Transverse colon (tissue), 4 donors: ENCODE measurements at regions not wholly inside any gene's neighbourhood (a gene's known extent, or its start where the extent isn't known, plus 50 kb on each side); places are given as distances from the start of the nearest gene placed in this dataset.
A peak's percentile ranks its signal among the peaks of the same experiment; 100 is the strongest.

Experiments used
- DNase-seq: peaks from one replicate; pipeline ENCODE4 v3.0.0-alpha.2; 2019
- H3K27ac ChIP-seq, 4 donors: fragments of 200-600 bp; sonication (generic); 2 replicates each; pipeline ENCODE4 v1.5.1; 2016 to 2018; ENCODE audit warnings: inconsistent platforms in 4 of 4
- H3K27me3 ChIP-seq: fragments of 200-600 bp; sonication (generic); 2 replicates; pipeline ENCODE4 v1.5.1; 2017; ENCODE audit warnings: inconsistent platforms
- H3K36me3 ChIP-seq, 4 donors: fragments of 200-600 bp; sonication (generic); 2 replicates each; pipeline ENCODE4 v1.5.1; 2017 to 2019; ENCODE audit warnings: inconsistent platforms in 4 of 4
- H3K4me1 ChIP-seq, 4 donors: fragments of 200-600 bp; sonication (generic); 2 replicates each; pipeline ENCODE4 v1.5.1; 2017 to 2020; ENCODE audit warnings: inconsistent platforms in 4 of 4
- H3K4me3 ChIP-seq, 4 donors: fragments of 200-600 bp; sonication (generic); 1 replicate in 1 of 4; 2 replicates in 3 of 4; pipeline versions ENCODE4 v1.5.1 to v1.6.1; 2017 to 2019; ENCODE audit warnings: inconsistent platforms in 4 of 4
- H3K9me3 ChIP-seq, 2 donors: fragments of 200-600 bp; sonication (generic); 2 replicates each; pipeline ENCODE4 v1.5.1; 2017 to 2019; ENCODE audit warnings: inconsistent platforms in 2 of 2
- EP300 ChIP-seq: sonication (generic); formaldehyde crosslinking; IDR thresholded peaks from one replicate; pipeline ENCODE4 v1.6.1; 2017; ENCODE audit warnings: antibody characterized with exemption, low read depth
- POLR2A ChIP-seq: fragments of 450-650 bp; IDR thresholded peaks from one replicate; pipeline ENCODE4 v1.6.1; 2016; ENCODE audit warnings: antibody characterized with exemption, mild to moderate bottlenecking, moderate library complexity
- POLR2AphosphoS5 ChIP-seq, 3 donors: sonication (generic); formaldehyde crosslinking; IDR thresholded peaks; one replicate each; pipeline ENCODE4 v1.6.1; 2016; ENCODE audit warnings: antibody characterized with exemption in 3 of 3
- WGBS, 2 donors: methylation state at CpG; one replicate each; pipeline ENCODE4 v1.1.5; 2018; ENCODE audit warnings: low coverage in 1 of 2; 5-methylcytosine and 5-hydroxymethylcytosine counted together
- in situ Hi-C, 4 donors: fragments of 200-750 bp; cut with MboI; loops; one replicate each; pipeline versions ENCODE4 v1.15.0 to v1.15.1; 2017; ENCODE audit warnings: low sequenced_read_pairs in 3 of 4, low pct_ligation_motif_present in 1 of 4, low pct_unique_long_range_greater_than_20kb in 1 of 4
- intact Hi-C: fragments of 100-400 bp; cut with DNase I; formaldehyde crosslinking; loops from one replicate; pipeline ENCODE4 v1.15.1; 2023; ENCODE audit warnings: low total_unique reads
- TF ChIP-seq, protein P1 (sequence below), 5 experiments: fragments of 200-600 bp in 3 of 5; fragments of 450-650 bp in 2 of 5; sonication (generic) in 3 of 5; IDR thresholded peaks; 1 replicate in 2 of 5; 2 replicates in 3 of 5; pipeline ENCODE4 v1.5.1; 2016 to 2017; ENCODE audit warnings: antibody characterized with exemption in 5 of 5, inconsistent platforms in 3 of 5, mild to moderate bottlenecking in 2 of 5, moderate library complexity in 1 of 5

DNA sequence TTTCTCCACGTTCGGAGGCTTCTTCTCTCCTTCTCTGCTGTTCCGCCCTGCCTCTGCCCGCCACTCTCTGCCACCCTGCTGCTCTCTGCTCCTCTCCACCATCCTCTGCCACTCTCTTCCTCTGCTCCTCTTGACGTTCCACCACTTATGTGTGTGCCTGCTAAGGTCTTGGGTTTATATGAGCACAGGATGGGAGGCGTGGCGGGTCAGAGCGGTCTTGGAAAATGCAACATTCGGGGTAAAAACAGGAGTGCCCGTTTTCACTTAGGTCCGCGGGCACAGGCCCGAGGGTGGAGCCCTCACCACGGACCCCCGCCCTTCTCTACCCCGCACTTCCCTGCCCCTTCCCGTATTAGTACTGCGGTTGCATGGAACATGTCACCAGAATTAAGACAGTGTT is 114.4 kb upstream of the FBXL7 start:
- intact Hi-C loops (no loop called here), in situ Hi-C loops (no loop called here)
- Histone ChIP-seq H3K27me3 (no peaks in the 10 kb centered on the region), H3K9me3 (no peaks in the 10 kb centered on the region), H3K36me3 (no peaks in the 10 kb centered on the region), H3K4me1 (no peaks in the 10 kb centered on the region), H3K4me3 (no peak overlapping the region), H3K27ac (no peak overlapping the region)
- 82 to 92% methylated on average over 18 of the region's 18 CpGs for WGBS, 2 donors
- no peak for DNase-seq
- TF ChIP-seq, protein P1, sequence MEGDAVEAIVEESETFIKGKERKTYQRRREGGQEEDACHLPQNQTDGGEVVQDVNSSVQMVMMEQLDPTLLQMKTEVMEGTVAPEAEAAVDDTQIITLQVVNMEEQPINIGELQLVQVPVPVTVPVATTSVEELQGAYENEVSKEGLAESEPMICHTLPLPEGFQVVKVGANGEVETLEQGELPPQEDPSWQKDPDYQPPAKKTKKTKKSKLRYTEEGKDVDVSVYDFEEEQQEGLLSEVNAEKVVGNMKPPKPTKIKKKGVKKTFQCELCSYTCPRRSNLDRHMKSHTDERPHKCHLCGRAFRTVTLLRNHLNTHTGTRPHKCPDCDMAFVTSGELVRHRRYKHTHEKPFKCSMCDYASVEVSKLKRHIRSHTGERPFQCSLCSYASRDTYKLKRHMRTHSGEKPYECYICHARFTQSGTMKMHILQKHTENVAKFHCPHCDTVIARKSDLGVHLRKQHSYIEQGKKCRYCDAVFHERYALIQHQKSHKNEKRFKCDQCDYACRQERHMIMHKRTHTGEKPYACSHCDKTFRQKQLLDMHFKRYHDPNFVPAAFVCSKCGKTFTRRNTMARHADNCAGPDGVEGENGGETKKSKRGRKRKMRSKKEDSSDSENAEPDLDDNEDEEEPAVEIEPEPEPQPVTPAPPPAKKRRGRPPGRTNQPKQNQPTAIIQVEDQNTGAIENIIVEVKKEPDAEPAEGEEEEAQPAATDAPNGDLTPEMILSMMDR (IDR thresholded peaks at IDR 0.05) = no peak
- no peak for TF ChIP-seq EP300
- no peak for TF ChIP-seq POLR2AphosphoS5 (IDR thresholded peaks at IDR 0.05)
- no peak for TF ChIP-seq POLR2A

DNA sequence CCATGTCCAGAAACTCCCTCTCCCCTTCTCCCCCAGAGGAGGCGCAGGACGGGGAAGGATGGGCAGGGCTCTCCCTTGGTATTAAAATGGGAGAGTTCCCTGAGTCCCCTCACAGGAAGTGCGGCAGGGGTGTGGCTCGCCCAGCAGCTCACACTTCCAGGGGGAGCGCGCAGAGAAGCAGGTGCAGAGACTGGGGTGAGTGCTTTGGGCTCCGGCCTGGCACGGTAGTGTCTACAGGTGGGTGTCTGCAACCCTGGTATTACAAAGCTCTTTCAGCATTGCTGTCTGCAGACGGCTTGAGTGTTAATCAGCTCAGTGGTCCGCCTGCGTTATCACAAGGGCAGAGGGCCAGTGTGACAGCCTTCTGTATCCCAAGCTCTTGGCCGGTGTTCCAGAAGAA is 114.9 kb upstream of the FBXL7 start:
- Histone ChIP-seq H3K4me3 (no peak overlapping the region), H3K27me3 (no peaks in the 10 kb centered on the region), H3K36me3 (no peaks in the 10 kb centered on the region), H3K27ac (no peak overlapping the region), H3K9me3 (no peaks in the 10 kb centered on the region), H3K4me1 (no peaks in the 10 kb centered on the region)
- WGBS, 2 donors = 87% methylated on average over 12 of the region's 12 CpGs; no CpG with 5 or more reads in 1 of the 2 donors
- TF ChIP-seq POLR2AphosphoS5 (IDR thresholded peaks at IDR 0.05) (no peak), EP300 (no peak), POLR2A (no peak)
- TF ChIP-seq, protein P1 (IDR thresholded peaks at IDR 0.05) = no peak
- in situ Hi-C loops (no loop called here), intact Hi-C loops (no loop called here)
- no peak for DNase-seq

DNA sequence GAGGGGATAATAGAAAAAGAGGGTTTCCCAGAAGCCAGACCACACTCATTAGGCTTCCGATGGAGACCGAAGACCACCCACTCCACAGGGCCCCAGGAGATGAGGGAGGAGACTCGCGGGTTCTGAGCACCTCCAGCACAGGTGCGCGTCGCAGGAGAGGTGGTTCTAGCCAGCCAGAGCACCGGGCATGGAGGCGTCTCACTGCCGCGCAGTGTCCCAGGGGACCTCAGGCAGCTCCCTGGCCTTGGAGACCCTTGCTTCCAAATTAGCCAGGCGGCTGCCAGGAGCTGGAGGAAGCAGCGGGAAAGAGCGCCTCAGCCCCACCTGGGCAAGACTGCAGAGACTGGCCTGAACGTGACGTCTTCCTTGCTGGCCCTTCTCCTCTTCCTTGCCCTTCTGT is 115.4 kb upstream of the FBXL7 start:
- TF ChIP-seq POLR2AphosphoS5 (IDR thresholded peaks at IDR 0.05) = no peak
- no peak for TF ChIP-seq POLR2A
- TF ChIP-seq, protein P1 (IDR thresholded peaks at IDR 0.05) = no peak
- Histone ChIP-seq H3K27me3 (no peaks in the 10 kb centered on the region), H3K4me1 (no peaks in the 10 kb centered on the region), H3K36me3 (no peaks in the 10 kb centered on the region), H3K4me3 (no peak overlapping the region), H3K9me3 (no peaks in the 10 kb centered on the region), H3K27ac (no peak overlapping the region)
- intact Hi-C loops (no loop called here), in situ Hi-C loops (no loop called here)
- 80 to 88% methylated on average over 1 to 16 of the region's 16 CpGs for WGBS, 2 donors
- no peak for DNase-seq

DNA sequence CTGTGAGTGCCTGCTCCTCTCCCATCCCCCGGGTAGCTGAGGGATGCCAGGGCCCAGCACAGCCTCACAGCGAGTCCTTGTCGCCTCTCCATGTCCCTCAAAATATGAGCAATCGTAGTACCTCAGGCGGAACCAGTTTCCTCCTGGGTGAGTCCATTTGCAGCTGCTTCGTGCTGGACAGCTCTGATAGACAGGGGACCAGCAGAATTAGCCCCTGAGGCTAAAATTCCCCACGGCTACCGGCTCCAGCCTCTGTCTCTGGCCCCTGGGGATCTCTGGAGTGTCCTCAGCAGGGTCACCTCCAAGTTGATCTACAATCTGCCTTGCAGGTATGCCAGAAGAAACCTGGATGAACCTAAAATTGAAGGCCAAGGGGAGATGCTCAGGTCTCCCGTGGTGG is 115.8 kb upstream of the FBXL7 start:
- TF ChIP-seq EP300 = no peak
- TF ChIP-seq POLR2A = no peak
- intact Hi-C loops = no loop called here
- WGBS, 2 donors = 55 to 82% methylated on average over 2 to 9 of the region's 9 CpGs
- no peaks in the 10 kb centered on the region for H3K4me1 ChIP-seq
- H3K36me3 ChIP-seq = no peaks in the 10 kb centered on the region
- H3K4me3 ChIP-seq = no peak overlapping the region
- DNase-seq = no peak
- no peak overlapping the region for H3K27ac ChIP-seq
- in situ Hi-C loops = no loop called here
- no peaks in the 10 kb centered on the region for H3K9me3 ChIP-seq
- no peaks in the 10 kb centered on the region for H3K27me3 ChIP-seq

DNA sequence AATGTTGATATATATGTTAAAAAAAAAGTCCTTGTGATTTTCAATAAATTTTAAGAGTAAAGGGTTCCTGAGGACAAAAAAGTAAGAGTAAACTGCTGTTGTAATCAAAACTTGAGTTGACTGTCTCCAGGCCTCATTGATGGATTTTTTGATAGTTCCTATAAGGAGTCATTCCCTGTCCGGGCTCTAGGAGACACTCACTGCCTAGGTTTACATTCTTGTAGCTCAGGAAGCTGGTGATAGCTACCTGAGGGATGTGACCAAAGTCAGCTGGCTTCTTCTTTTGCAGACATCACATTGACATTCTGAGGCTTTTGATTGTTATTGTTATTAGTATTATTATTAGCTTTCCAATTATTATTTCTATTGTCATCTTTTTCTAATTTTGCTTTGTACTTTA is 116.5 kb upstream of the FBXL7 start:
- TF ChIP-seq POLR2A (no peak), EP300 (no peak)
- TF ChIP-seq, protein P1 (IDR thresholded peaks at IDR 0.05) = peak in 2 of 5 experiments; percentile 24 to 40
- intact Hi-C loops (no loop called here), in situ Hi-C loops (no loop called here)
- H3K27me3 ChIP-seq = no peaks in the 10 kb centered on the region
- H3K4me1 ChIP-seq = no peaks in the 10 kb centered on the region
- H3K9me3 ChIP-seq = no peaks in the 10 kb centered on the region
- WGBS, 2 donors = 20 to 42% methylated on average over 1 of the region's 1 CpG
- no peak overlapping the region for H3K4me3 ChIP-seq
- H3K27ac ChIP-seq = no peak overlapping the region
- no peak for DNase-seq
- no peaks in the 10 kb centered on the region for H3K36me3 ChIP-seq
